GM23338 (cell line): ENCODE measurements at regions not wholly inside any gene's neighbourhood (a gene's known extent, or its start where the extent isn't known, plus 50 kb on each side); places are given as distances from the start of the nearest gene placed in this dataset.

Source experiments
- CREB1 ChIP-seq: fragments of 250-450 bp; sonication (Bioruptor Pico); IDR thresholded peaks from 2 replicates; pipeline ENCODE4 v1.5.0; 2020; ENCODE audit warnings: low read depth, mild to moderate bottlenecking, moderate library complexity
- CTCF ChIP-seq, 2 experiments: fragments of 200-600 bp in 1 of 2; sonication (generic) in 1 of 2; conservative IDR thresholded peaks; 2 replicates each; pipeline versions ENCODE4 v1.5.1 to v1.6.1; 2016 to 2017; ENCODE audit warnings: antibody characterized with exemption in 2 of 2, low read depth in 2 of 2, mild to moderate bottlenecking in 2 of 2, moderate library complexity in 1 of 2
- EZH2 ChIP-seq: fragments of 200-600 bp; sonication (generic); IDR thresholded peaks from one replicate; pipeline ENCODE4 v1.8.0; 2017; ENCODE audit warnings: antibody characterized with exemption, mild to moderate bottlenecking, low read depth; ENCODE audit not compliant: unreplicated experiment
- EZH2phosphoT487 ChIP-seq: fragments of 200-600 bp; sonication (generic); IDR thresholded peaks from one replicate; pipeline ENCODE4 v1.8.1; 2018; ENCODE audit warnings: antibody characterized with exemption; ENCODE audit not compliant: unreplicated experiment
- JUNB ChIP-seq: IDR thresholded peaks from one replicate; pipeline ENCODE4 v1.6.1; 2016; ENCODE audit warnings: antibody characterized with exemption; ENCODE audit not compliant: unreplicated experiment
- NANOG ChIP-seq: IDR thresholded peaks from 2 replicates; pipeline ENCODE4 v1.6.1; 2016; ENCODE audit warnings: antibody characterized with exemption, borderline replicate concordance
- POLR2AphosphoS5 ChIP-seq: IDR thresholded peaks from 2 replicates; pipeline ENCODE4 v1.6.1; 2016; ENCODE audit warnings: antibody characterized with exemption, low read depth
- REST ChIP-seq: IDR thresholded peaks from one replicate; pipeline ENCODE4 v1.6.1; 2018; ENCODE audit warnings: antibody characterized with exemption; ENCODE audit not compliant: unreplicated experiment
- STAT1 ChIP-seq: IDR thresholded peaks from one replicate; pipeline ENCODE4 v1.6.1; 2016; ENCODE audit warnings: antibody characterized with exemption; ENCODE audit not compliant: unreplicated experiment
- ZNF462 ChIP-seq: fragments of 250-450 bp; sonication (Bioruptor Pico); IDR thresholded peaks from 2 replicates; pipeline ENCODE4 v1.5.0; 2020; ENCODE audit warnings: mild to moderate bottlenecking, moderate library complexity
- TF ChIP-seq, protein P1 (sequence below): IDR thresholded peaks from 2 replicates; pipeline ENCODE4 v1.6.1; 2016; ENCODE audit warnings: antibody characterized with exemption

DNA sequence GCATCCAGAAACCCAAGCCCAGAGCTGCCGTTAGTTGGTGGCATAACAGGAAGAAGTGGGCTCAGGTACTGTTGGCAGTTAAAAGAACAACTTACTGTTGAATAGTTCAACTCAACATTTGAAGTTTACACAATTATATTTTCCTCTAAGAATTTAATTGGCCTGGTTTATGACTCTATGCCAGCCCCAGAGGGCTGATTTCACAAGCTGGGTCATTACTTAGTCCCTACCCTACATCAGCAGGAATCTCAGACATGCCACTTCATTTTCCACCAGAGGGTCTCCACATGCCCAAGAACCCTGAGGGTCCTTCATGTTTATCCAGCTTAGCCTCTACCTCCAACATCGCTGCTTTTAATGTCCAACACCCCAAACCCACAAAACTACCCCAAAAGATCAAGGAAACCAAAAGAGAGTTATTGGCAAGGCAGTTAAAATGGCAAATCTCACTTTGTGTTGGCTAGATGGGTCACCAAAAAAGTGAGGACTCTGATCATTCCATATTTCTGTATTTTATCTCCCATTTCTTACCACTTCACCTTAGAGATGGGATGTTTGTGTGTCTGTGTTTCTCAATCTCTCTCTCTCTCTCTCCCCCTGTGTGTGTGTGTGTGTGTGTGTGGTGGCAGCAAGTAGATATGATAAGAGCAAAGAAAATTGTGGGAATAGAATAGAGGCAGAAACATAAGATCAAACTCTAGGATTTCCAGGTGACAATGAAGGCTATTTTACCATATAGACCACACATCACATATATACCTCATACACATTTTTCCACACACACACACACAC, 112.5 kb upstream of the TBX18 start:
- TF ChIP-seq CTCF (conservative IDR thresholded peaks at IDR 0.05; ENCODE audit: low read depth in 2 of 2) (no peak), EZH2 (no peak), POLR2AphosphoS5 (no peak), CREB1 (CRISPR knock-in tag) (no peak), EZH2phosphoT487 (no peak), JUNB (no peak), ZNF462 (CRISPR knock-in tag) (no peak), NANOG (no peak), REST (no peak), STAT1 (no peak)
- TF ChIP-seq, protein P1, sequence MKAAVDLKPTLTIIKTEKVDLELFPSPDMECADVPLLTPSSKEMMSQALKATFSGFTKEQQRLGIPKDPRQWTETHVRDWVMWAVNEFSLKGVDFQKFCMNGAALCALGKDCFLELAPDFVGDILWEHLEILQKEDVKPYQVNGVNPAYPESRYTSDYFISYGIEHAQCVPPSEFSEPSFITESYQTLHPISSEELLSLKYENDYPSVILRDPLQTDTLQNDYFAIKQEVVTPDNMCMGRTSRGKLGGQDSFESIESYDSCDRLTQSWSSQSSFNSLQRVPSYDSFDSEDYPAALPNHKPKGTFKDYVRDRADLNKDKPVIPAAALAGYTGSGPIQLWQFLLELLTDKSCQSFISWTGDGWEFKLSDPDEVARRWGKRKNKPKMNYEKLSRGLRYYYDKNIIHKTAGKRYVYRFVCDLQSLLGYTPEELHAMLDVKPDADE, result no peak
